ENCODE measurements at regions not wholly inside any gene's neighbourhood (a gene's known extent, or its start where the extent isn't known, plus 50 kb on each side); places are given as distances from the start of the nearest gene placed in this dataset.

DNA sequence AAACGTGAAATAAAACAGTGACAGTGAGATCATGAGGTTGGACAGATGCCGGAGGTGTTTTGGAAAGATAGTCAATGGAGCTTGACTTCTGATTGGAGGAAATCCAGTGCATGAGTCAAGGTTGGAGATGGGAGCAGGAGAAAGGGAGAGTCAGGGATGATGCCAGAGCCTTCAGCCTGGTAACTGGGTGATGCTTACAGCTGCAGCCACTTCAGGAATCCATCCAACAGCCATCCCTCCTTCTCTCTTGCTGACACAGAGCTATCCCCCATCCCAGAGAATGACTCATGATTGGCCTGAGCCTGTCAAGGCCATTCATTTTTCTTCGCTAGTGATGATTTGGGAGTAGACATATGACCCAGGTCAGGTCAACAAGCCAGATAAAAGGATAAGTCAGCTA lies 112.8 kb downstream of the SAMD5 start:
- no peak for DNase-seq

DNA sequence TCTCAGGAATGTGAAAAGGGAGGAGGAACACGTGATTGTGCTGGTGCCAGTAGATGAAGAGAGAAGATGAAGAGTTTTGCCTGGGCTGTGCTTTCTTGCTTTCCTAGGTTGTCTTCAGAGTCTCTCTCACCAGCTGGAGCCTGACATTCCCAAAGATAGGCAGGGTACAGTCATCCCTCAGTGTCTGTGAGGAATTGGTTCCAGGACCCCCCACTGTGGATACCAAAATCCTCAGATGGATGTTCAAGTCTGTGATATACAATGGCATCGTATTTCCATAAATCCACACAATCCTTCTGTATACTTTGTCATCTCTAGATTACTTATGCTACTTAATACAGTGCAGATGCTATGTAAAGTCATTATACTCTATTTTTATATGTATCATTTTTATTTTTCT lies 113.5 kb downstream of the SAMD5 start:
- DNase-seq, result no peak

DNA sequence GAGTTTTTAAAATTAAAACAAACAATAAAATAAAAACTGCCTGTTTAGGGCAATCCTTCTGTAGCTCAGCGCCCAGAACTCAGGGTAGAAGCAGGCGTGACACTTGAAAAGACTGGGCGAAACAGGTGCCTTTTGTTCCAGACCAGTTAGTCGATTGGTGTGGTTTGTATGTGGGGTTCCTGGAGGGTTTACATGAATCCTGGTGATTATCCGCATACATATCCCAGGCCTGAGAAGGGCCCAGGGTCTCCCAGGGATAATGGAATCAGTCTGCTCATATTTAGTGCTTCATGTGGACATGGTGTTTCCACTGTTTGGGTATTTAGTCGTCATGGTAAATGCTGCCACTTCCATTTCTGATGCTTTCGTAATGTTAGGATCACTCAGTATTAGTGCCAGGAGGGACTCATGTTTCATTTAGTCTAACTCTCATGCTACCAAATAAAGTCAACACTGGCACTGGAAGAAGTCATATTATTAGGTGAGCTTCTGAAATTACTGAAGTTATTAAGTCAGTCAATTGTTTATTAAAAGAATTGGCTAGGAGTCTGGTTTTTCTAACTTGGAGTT lies 116.5 kb downstream of the SAMD5 start:
- DNase-seq, result no peak

DNA sequence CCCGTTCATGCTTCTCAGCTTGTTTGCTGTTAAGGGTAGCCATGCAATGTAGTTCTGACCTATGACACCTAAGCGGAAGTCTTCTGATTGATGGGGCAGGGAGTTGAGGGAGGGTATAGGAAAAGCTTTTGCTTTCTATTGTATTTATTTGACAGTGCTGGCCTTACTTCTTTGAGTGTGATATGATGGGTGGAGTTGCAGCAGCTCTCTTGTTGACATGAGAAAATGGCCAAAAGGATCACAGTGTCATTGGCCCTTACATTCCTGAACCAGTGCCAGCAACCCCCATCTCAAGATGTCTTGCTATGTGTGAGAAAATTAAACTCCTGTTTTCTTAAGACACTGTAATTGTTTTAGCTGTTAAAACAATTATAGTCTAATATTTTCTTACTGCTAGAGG lies 117.5 kb downstream of the SAMD5 start:
- no peak for DNase-seq

DNA sequence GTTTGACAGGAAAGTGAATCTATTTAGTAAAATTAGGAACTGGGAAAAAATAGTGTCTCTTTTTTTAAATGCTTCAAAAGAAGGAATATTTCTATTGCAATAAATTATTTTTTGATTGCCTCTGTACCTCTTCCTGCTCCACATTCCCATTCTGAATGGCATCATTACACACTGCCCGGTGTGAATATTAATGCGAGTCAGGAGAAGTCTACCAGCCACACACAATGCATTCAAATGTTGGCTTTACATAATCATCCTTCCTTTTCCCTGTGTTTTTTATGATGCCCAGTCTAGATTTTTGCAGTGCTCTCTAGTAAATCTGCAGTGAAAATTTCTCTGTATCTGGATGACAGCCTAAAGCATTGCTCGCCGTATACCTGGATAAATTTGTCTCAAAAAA lies 118.9 kb downstream of the SAMD5 start:
- no peak for DNase-seq

DNA sequence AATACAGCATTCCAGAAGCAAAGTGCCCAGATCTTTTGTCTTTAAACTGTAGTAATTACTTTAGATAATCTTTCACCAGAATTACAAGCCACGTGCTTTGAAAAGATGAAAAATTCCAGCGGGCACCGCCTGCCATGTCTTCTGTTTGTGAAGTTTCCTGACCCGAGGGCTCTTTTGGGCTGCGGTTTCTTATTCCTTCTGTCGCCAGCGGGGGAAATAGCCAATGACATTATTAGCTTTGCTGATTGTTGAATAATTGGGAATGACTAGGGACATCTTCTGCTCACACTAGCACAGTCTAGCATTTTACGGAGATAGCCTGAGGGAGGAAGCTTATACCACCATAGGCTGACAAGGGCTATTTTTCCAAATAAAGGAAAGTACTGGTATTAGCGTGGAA lies 124.7 kb downstream of the SAMD5 start:
- no peak for DNase-seq

DNA sequence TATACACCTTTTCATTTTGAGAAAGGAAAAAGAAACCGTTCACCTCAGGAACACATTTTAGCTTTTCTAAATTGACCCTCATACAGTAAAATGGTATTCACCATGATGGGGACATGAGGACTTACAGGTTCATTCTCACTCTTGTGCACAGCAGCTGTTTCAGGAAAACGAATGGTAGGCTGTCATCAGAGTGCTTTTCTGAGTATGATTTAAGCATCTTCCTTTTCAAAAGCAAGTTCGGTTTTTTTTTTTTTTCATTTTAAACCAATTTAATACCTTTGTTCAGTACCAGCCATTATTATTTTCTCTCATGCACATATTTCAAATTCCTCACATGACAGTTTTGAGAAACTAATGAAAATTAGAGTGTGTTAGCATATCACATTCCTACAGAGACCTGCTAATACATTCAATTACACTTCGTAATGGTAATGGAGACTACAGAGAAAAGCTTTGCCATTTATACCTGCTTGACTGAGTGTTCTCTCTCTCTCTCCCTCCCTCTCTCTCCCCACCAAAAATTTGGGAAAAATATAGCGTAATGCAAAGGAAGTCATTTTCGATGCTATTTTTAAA lies 129.2 kb downstream of the SAMD5 start:
- no peak for DNase-seq

DNA sequence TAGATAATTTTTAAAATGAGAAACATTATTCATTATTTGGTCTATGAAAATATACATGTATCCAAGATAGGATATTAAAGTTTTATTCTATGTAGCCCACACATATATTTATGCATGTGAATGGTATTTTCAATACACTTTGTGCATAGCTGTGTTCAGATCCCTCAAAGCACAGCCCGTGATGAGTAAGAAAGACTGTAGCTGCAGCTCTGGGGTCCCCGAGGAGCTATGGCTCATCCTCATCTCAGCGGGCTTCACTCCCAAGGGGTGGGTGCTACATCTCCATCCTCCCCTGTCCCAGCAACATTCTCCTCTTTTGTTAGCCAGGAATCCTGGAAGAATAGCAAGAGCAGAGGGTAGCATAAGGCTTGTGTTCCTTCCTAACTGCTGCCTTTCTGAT lies 130.8 kb downstream of the SAMD5 start:
- no peak for DNase-seq

DNA sequence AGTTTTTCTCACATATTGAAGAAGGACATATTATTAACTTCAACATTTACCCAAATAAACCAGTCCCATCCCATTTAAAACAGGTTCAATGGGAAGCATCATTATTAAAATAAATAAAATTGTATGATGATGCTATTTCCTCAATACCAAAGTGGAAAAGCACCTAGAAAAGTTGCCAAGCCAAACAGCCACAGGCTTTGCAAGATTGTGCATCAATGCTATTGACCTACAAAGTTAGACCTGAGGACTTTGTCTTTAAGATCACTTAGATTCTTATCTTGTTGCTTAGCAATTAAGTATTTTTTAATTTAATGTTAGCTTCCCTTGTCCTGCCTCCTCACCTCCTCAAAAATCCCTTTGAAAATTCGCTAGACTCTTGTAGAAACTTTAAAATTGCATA lies 132.1 kb downstream of the SAMD5 start:
- no peak for DNase-seq

DNA sequence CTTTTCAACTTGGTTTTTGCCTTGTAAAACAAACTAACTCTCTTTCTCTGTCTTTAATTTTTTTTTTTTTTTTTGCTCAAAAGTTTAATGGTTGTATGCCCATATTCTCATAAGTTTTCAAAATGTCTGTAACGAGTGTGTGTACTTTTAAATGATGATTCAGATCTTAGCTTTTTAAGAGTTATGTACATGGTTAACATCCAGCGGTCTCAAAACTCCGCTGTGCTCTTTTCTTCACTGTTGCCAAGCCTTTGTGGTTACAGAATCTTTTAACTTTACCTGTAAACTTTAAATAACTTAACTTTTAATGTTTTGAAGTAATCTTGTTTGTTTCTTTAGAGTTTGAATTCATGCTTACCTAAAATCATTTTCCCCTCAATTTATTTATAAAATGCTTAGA lies 133.0 kb downstream of the SAMD5 start:
- no peak for DNase-seq

DNA sequence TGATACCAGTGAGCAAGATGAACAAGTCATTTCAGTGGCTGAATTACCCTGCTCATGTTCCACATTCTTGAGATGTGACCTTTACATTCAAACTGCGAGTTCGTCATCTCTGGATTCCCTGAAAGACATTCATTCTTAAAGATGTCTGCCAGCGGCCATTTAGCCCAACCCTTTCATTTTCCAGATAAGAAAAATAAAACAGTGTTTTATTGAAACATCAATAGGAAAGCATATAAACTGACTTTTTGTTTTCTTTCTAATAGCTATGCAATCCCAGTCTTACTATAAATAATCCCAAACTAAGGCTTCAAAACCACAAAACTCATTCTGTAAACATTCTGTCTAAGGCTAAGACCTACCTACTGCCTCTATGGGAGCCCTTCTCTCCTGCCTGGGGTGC lies 134.0 kb downstream of the SAMD5 start:
- no peak for DNase-seq

DNA sequence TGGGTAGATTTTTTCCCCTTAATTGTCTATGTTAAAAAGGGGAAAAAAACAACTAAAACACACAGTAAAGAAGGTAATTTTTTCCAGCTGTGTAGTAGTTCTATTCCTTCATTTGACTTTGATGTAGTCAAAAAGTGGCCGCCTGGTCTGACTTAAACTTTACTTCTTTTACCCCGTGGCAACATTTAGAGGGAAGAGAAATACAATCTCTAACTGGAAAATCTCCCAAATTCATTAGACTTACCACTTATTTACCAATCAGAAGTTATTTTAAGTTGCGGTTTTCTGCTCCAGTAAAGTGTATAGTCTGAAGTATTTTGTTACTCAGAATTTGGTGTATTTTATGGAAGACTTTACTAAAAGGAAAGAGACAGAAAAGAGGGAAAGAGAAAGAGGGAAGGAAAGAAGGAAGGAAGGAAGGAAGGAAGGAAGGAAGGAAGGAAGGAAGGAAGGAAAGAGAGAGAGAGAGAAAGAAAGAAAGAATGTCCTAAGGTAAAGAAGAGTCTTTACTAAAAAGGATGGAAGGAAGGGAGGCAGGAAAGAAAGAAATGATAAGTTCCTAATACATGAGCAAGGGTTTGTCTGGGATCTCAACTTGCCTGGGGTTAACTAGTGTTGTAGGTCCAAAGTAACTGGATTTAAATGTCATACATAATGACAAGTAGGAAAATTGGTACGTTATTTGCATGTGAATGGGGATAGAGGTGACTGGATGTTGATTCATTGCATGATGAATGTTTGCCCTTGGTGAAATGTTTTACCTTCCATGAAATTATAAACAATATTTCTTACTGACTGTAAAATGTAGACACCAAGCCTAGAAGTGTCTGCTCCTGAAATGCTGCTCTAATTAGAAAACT lies 135.1 kb downstream of the SAMD5 start:
- DNase-seq, result no peak

DNA sequence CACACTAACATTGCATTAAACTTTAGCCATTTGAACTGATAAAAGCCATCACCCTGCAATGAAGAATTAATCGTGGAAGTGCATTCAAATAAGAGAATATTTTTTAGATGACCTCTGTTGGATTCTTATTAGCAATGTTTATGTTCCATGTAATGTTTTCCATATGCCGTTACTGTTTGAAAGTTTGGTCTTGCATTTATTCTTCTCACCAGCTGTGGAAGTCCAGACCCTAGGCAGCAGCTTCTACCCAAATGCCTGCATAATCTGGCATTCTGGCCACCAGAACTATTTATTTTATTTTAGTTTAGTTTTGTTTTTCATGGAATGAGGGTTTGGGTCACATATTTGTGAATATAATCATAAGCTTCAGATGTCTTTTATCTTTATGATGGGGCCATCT lies 140.4 kb downstream of the SAMD5 start:
- DNase-seq, result no peak

DNA sequence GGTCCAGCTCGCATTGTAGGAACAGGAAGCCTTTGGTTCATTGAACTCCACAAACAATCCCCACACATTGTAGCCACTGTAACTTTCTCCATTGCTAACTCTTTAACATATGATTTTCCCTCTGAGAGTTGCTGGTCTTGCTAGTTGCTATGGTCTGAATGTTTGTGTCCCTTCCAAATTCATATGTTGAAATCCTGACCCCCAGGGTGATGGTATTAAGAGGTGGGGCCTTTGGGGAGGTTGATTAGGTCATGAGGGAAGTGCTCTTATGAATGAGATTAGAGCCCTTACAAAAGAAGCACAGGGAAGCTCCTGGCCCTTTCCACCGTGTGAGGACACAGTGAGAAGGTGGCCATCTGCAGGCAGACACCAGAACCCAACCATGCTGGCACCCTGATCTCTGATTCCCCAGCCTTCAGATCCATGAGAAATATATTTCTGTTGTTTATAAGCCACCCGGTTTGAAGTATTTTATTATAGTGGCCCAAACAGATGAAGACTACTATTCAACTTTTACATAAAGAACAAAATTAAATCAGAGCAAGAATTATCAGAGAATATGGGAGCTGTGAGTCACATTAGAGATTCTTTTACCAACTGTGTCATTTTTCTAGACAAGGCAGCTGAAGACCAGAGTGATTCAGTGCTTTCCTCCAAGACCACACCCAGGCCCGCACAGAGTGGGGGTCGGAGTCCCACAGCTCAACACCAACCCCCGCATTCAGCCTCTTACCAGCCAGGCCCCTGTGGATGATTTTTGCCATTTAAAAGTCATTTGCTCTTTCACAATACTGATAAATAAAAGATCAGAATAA lies 143.0 kb downstream of the SAMD5 start:
- no peak for DNase-seq

DNA sequence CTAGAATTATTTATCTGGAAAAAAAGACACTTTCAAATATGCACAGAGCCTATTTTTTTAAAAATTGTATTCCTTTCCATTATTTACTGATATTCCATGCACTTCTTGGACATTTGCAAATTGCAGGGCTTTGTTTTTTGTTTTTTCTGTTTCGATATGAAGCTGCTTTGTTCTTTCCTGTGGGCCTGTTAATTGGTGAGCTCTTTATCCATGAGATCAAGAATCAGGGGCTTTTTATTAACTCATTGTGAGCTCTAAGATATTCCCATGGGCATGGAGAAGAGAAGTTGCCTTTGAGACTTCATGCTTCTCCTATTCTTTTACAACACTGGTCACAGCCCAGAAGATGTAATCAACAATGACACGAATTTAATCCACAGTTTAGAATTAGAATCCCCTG lies 145.1 kb downstream of the SAMD5 start:
- DNase-seq, result no peak

DNA sequence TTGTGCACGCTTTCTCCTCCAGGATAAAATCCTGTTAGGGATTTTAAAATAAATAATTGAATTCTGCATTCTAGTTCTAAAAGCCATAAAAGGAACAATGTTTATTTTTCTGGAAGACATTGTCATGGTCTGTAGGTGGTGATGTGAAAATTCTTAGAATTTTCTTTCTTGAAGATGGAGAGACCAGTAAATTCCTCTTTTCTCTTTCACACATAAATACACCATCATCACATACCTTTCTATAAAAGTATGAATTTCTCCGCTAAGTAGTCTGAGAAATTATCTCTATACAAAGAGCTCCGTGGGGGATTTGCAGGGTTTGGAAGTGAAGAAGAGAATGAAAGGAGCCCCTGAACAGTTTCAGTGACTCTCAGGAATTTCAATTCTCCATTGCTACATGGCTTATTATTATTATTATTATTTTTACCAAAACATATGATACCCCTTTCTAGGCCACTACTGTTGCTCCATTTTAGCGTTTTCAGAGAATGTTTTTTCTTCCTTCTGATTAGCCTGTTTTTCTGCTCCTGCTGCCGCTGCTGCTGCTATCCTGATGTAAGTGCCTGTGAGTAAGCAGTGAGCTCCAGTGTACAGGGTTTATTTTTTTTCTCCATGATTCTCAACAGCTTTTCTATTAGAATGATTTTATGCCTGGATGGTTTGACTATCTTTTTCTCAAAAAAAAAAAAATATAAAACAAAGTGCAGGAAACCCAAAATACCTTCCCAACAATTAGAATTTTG lies 145.8 kb downstream of the SAMD5 start:
- no peak for DNase-seq

DNA sequence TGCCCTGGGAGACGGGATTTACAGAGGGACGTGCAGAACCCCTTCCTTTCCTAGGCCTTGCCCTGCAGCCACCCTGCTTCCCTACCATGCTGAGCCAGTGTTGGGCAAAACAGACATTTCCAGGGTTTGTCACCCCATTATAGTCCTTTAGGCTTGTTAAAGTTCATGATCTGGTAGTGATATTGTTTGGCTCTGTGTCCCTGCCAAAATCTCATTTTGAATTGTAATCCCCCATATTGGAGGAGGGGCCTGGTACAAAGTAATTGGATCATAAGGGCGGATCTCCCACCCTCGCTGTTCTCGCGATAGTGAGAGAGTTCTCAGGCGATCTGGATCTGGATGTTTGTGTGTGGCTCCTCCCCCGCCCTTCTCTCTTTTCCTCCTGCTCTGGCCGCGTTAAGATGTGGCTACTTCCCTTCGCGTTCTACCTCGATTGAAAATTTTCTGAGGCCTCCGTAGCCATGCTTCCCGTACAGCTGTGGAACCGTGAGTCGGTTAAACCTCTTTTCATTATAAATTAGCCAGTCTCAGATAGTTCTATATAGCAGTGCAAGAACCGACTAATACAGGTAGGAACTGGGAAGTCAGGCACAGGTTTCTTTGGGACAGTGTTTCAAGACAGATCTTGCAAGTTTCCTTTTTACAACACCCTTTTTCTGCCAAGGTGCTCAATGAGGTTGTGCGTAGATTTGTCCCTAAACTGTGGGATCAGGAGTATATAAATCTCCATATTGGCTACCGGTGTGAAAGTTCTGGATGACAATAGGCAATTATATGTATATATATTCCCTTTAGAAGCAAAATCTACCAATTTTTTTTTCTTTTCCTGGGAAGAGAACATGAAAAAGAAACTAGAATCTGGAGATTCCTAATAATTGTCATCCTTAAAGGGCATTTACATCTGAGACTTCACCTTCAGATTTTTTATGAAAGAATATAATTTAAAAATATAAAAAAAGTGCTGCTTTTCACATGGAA lies 152.1 kb downstream of the SAMD5 start:
- no peak for DNase-seq

DNA sequence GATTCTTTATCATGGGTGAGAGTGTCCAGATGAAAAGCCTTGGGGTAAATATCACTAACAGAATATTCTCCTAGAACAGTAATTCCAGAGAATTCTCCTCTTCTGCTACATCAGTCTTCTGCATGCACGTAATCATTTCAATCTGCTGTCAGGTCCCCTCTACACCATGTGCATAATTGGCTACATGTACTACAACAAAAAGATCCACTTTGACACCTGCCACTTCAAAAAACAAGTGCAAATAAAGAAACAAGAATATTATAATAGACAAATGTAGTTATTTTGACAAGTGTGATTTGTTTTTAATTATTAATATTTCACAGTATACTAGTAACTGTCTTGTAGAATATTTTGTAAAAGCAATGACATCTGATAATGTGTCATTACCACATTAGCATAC lies 154.2 kb downstream of the SAMD5 start:
- DNase-seq, result no peak

DNA sequence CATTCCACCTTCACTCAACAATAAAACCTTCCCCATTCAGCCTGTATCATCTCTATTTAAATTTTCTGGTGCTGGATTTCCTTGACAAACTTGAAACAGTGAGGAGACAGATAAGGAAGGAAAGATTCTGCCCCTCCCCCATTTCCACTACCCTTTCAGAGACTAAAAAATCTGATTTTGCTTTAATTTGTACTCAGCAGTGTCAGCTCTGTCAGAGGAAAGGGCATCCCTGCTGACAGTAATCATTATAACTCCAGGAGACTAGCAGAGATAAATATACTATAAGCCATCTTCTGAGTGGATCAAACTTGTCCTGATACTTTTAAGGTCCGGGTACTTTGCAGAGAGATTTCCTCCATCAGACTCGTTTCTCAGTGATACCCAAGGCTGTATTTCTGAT lies 155.6 kb downstream of the SAMD5 start:
- no peak for DNase-seq

DNA sequence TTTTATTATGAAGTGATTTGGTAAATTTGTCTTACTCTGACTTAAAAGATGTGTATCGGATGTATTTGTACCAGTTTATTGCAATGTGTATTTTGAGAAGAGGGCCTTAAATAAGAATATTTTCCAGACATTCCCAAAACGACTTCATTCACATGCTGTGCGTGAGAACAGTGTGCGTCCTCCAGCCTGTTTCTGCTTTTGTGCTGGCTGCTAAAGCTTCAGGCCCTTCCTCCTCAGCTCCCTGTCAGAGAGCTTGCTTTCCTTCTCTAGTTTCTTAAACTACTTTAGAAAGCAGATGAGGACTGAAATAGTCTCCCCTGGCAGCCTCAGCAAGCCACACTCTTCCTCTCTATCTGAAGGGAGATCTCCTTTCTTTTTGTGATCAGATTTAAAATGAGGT lies 157.8 kb downstream of the SAMD5 start:
- no peak for DNase-seq

DNA sequence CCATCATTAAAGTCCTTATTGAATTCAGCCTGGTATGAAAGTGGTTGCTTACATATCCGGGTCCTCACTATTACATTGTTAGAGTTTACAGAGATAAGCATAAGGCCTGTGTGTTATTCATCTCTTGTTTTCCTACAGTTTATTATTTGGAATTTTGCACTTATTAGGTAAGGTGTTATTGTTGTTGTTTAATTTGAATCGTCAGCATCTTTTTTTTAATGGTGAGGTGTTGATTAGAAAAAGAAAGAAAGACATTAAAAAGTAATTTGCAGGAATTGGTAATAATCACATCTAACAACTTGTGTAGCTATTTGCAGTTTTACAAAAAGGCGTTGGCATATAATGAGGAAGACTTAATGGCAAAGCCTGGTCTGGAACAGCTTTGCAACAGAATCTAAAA lies 158.6 kb downstream of the SAMD5 start:
- DNase-seq, result no peak

DNA sequence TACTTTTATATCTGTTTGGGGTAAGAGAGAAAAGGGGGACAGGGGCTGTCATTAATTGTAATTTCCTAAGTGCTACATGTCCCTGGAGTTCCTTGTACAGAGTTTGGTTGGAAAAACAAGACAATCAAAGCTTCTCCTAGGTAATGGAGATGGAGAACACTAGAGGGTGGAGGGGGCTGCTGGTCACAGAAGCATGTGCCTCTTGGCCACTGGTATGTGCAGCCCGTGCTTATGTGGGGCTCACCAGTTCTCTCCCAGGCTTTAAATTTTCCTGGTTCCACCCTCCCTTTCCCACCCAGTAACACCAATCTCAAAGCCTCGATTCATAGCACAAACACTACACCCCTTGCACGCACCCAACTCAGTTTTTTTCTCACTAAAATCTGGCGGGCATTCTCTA lies 165.6 kb downstream of the SAMD5 start:
- no peak for DNase-seq

All from NCI-H1105 treated with DMSO at 0.1 percent for 48 hours (cell line).